ENCODE measurements at regions not wholly inside any gene's neighbourhood (a gene's known extent, or its start where the extent isn't known, plus 50 kb on each side); places are given as distances from the start of the nearest gene placed in this dataset.

DNA sequence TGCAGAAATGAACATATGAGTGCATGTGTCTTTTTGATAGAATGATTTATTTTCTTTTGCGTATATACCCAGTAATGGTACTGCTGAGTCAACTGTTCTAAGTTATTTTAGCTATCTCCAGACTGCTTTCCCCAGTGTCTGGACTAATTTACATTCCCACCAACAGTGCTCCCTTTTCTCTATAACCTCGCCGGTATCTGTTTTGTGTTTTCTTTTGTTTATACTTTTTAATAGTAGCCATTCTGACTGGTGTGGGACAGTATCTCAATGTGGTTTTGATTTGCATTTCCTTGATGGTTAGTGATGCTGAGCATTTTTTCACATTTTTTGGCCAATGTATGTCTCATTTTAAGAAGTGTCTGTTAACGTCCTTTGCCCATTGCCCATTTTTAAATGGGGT, 218.6 kb upstream of the KCNIP4 start:
- H3K27ac ChIP-seq: no peak overlapping the region
- H3K4me3 ChIP-seq: no peak overlapping the region
- in situ Hi-C loops (cut with MboI; ENCODE audit: low pct_unique_long_range_greater_than_20kb in 2 of 9, low sequenced_read_pairs in 9 of 9, unreplicated experiment in 9 of 9): loop anchor here in 1 of 9 experiments (10.0 kb wide), 1 partner anchor 52 kb away; no protein-coding TSS in a partner anchor
- WGBS, 10 experiments: 16 to 100% (median 92%) methylated on average over 1 to 4 of the region's 4 CpGs; no CpG with 5 or more reads in 1 of the 10 experiments
- no peaks in the 10 kb centered on the region for H3K4me1 ChIP-seq (replicated peaks in 1 of 2)
- no peak for ATAC-seq (replicated peaks in 6 of 8)

DNA sequence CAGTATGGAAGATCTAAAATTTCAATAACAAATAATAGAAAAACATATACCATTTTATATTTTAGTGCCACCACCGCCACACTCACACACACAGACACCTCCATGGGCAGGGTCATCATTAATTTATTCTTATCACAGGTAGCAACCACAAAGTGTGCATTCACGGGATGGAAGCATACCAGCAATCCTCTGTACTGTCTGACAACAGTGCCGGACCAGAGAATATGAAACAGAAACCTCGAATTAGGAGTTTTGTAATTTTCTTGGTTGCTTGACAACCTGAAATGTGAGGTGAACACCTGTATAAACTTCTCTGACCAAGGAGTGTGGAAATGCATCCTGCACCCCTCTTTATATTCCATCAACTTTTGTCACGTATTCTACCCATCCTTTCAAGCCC, 213.9 kb upstream of the KCNIP4 start:
- 0 to 100% (median 82%) methylated on average over 2 to 5 of the region's 5 CpGs; no CpG with 5 or more reads in 1 of the 10 experiments for WGBS, 10 experiments

GRCh38 chr4:22130741-22131140, 182.2 kb upstream of the KCNIP4 start:
- peaks cover 0 to 5% of the 10 kb centered on the region in 2 donors for H3K4me1 ChIP-seq (replicated peaks in 1 of 2)
- no peak for ATAC-seq (replicated peaks in 6 of 8)
- in situ Hi-C loops (cut with MboI; ENCODE audit: low pct_unique_long_range_greater_than_20kb in 2 of 9, low sequenced_read_pairs in 9 of 9, unreplicated experiment in 9 of 9): no loop called here
- no peak overlapping the region for H3K27ac ChIP-seq
- H3K4me3 ChIP-seq: no peak overlapping the region
- 20 to 100% (median 78%) methylated on average over 1 to 3 of the region's 3 CpGs; no CpG with 5 or more reads in 1 of the 10 experiments for WGBS, 10 experiments

More for the DNA sequence above, 213.9 kb upstream of the KCNIP4 start:
- ATAC-seq (replicated peaks in 6 of 8): no peak
- H3K4me1 ChIP-seq (replicated peaks in 1 of 2): no peaks in the 10 kb centered on the region
- H3K27ac ChIP-seq: no peak overlapping the region
- no peak overlapping the region for H3K4me3 ChIP-seq
- in situ Hi-C loops (cut with MboI; ENCODE audit: low pct_unique_long_range_greater_than_20kb in 2 of 9, low sequenced_read_pairs in 9 of 9, unreplicated experiment in 9 of 9): loop anchor here in 1 of 9 experiments (10.0 kb wide), 1 partner anchor 48 kb away; no protein-coding TSS in a partner anchor

GRCh38 chr4:22129454-22130029, 181.0 kb upstream of the KCNIP4 start:
- peak in 4 of 8 experiments; percentile 8 to 59 (median 30) for ATAC-seq (replicated peaks in 6 of 8)
- 4 to 87% (median 31%) methylated on average over 1 to 9 of the region's 12 CpGs; no CpG with 5 or more reads in 1 of the 10 experiments for WGBS, 10 experiments
- no peak overlapping the region for H3K4me3 ChIP-seq
- peaks cover 0 to 5% of the 10 kb centered on the region in 2 donors for H3K4me1 ChIP-seq (replicated peaks in 1 of 2)
- H3K27ac ChIP-seq: no peak overlapping the region
- in situ Hi-C loops (cut with MboI; ENCODE audit: low pct_unique_long_range_greater_than_20kb in 2 of 9, low sequenced_read_pairs in 9 of 9, unreplicated experiment in 9 of 9): no loop called here

DNA sequence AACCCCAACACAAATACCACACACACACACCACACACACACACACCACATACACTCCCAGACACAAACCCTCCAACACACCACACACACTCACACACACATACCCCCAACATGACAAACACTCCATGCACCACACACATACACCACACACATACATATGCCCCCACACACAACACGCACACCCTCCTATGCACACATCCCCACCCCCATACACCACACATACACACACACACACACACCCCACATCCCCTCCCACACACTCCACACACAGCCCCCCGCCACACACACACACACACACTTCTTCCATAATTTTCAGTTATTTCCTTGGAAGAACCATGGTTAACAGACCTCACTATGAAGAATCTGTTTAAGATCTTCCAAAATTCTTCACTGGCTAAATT, 173.5 kb upstream of the KCNIP4 start:
- ATAC-seq (replicated peaks in 6 of 8): no peak
- in situ Hi-C loops (cut with MboI; ENCODE audit: low pct_unique_long_range_greater_than_20kb in 2 of 9, low sequenced_read_pairs in 9 of 9, unreplicated experiment in 9 of 9): no loop called here
- no peaks in the 10 kb centered on the region for H3K4me1 ChIP-seq (replicated peaks in 1 of 2)
- H3K27ac ChIP-seq: no peak overlapping the region
- whole genome bisulfite sequencing, 10 experiments: 83% methylated on average over 1 of the region's 2 CpGs; no CpG with 5 or more reads in 9 of the 10 experiments
- no peak overlapping the region for H3K4me3 ChIP-seq

GRCh38 chr4:22115262-22115661, 166.7 kb upstream of the KCNIP4 start:
- WGBS, 10 experiments: 33 to 100% (median 95%) methylated on average over 1 to 2 of the region's 2 CpGs; no CpG with 5 or more reads in 1 of the 10 experiments
- H3K27ac ChIP-seq: no peak overlapping the region
- in situ Hi-C loops (cut with MboI; ENCODE audit: low pct_unique_long_range_greater_than_20kb in 2 of 9, low sequenced_read_pairs in 9 of 9, unreplicated experiment in 9 of 9): loop anchor here in 1 of 9 experiments (10.0 kb wide), 1 partner anchor 50 kb away; no protein-coding TSS in a partner anchor
- no peaks in the 10 kb centered on the region for H3K4me1 ChIP-seq (replicated peaks in 1 of 2)
- ATAC-seq (replicated peaks in 6 of 8): no peak
- no peak overlapping the region for H3K4me3 ChIP-seq

- in situ Hi-C loops (cut with MboI; ENCODE audit: low pct_unique_long_range_greater_than_20kb in 2 of 9, low sequenced_read_pairs in 9 of 9, unreplicated experiment in 9 of 9): no loop called here
- Histone ChIP-seq H3K4me1 (replicated peaks in 1 of 2) (peaks cover 2 to 8% of the 10 kb centered on the region in 2 donors), H3K27ac (no peak overlapping the region), H3K4me3 (no peak overlapping the region)
- peak in 2 of 8 experiments; percentile 24 to 59 for ATAC-seq (replicated peaks in 6 of 8)
- 0 to 89% (median 25%) methylated on average over 1 to 2 of the region's 2 CpGs; no CpG with 5 or more reads in 1 of the 10 experiments for WGBS, 10 experiments
Measured at GRCh38 chr4:22103768-22104167, 155.2 kb upstream of the KCNIP4 start.

- no peak overlapping the region for H3K4me3 ChIP-seq
- in situ Hi-C loops (cut with MboI; ENCODE audit: low pct_unique_long_range_greater_than_20kb in 2 of 9, low sequenced_read_pairs in 9 of 9, unreplicated experiment in 9 of 9): no loop called here
- H3K27ac ChIP-seq: no peak overlapping the region
- 34 to 89% (median 80%) methylated on average over 1 to 2 of the region's 2 CpGs; no CpG with 5 or more reads in 3 of the 10 experiments for WGBS, 10 experiments
- peak in 1 of 8 experiments; percentile 32 for ATAC-seq (replicated peaks in 6 of 8)
- H3K4me1 ChIP-seq (replicated peaks in 1 of 2): peaks cover 8 to 16% of the 10 kb centered on the region in 2 donors
Measured at GRCh38 chr4:22099896-22100295, 151.3 kb upstream of the KCNIP4 start.

DNA sequence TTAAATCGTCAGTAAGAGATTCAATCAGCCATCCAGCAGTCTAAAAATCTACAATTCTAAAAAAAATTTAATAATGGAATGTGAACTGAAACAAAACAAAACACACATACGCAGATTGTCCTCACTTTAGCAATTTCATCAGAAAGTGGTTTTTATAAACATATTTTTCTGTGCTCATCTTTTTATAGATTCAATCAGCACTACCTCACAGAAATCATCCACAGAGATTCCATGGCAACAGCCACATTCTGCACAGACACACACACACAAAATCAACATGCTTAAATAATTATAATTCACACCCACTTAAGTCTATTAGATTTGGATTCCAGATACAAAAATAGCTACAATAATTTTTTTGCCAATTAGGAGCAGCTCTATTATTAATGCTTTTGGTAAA, 149.0 kb upstream of the KCNIP4 start:
- in situ Hi-C loops (cut with MboI; ENCODE audit: low pct_unique_long_range_greater_than_20kb in 2 of 9, low sequenced_read_pairs in 9 of 9, unreplicated experiment in 9 of 9): no loop called here
- ATAC-seq (replicated peaks in 6 of 8): peak in 2 of 8 experiments; percentile 46 to 54
- peaks cover 6 to 16% of the 10 kb centered on the region in 2 donors for H3K4me1 ChIP-seq (replicated peaks in 1 of 2)
- 12 to 100% (median 93%) methylated on average over 1 to 2 of the region's 2 CpGs for WGBS, 10 experiments
- H3K27ac ChIP-seq: no peak overlapping the region
- H3K4me3 ChIP-seq: no peak overlapping the region

- ATAC-seq (replicated peaks in 6 of 8): no peak
- Histone ChIP-seq H3K4me1 (replicated peaks in 1 of 2) (peaks cover 28 to 29% of the 10 kb centered on the region in 2 donors), H3K27ac (no peak overlapping the region), H3K4me3 (no peak overlapping the region)
- in situ Hi-C loops (cut with MboI; ENCODE audit: low pct_unique_long_range_greater_than_20kb in 2 of 9, low sequenced_read_pairs in 9 of 9, unreplicated experiment in 9 of 9): no loop called here
Measured at GRCh38 chr4:22094217-22094616, 145.6 kb upstream of the KCNIP4 start.

DNA sequence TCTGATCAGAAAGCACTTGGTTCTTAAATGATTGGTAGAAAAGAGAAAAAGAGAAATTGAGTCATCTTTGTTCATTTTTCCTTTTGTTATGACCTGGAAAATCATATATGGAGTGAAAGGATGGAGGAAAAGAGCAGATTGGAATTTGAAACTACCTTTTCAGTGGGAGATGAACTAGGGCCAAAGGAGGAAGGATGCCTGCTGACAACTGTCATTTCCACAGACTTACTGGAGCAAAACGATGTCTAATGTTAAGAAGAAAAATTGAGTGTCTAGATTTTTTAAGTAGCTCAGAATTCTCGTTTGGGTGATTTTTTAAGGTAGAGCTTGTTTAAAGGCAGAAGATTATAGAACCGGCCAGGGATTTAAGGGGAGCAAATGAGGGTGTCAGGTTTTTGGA, 144.6 kb upstream of the KCNIP4 start:
- peaks cover 27 to 28% of the 10 kb centered on the region in 2 donors for H3K4me1 ChIP-seq (replicated peaks in 1 of 2)
- in situ Hi-C loops (cut with MboI; ENCODE audit: low pct_unique_long_range_greater_than_20kb in 2 of 9, low sequenced_read_pairs in 9 of 9, unreplicated experiment in 9 of 9): no loop called here
- ATAC-seq (replicated peaks in 6 of 8): no peak
- H3K27ac ChIP-seq: no peak overlapping the region
- 34 to 100% (median 66%) methylated on average over 1 to 3 of the region's 3 CpGs for WGBS, 10 experiments
- H3K4me3 ChIP-seq: no peak overlapping the region

DNA sequence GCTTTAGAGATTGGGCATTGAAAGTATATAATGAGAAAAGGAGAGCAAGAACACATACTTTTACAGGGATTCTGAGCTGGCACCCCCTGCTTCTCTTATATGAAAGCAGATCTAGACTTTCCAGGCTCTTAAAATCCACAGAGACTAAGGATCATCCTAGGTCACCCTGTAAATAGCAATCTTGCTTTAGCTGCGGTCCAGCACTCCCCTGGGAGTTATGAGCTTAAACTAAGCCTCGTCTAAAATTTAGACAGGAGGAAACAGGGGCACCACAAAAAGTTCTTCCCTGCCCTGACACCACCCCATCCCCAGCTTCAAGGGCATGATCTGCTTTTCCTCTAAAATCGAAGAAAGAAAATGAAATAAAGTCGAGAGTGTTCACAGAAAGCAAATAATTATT, 143.3 kb upstream of the KCNIP4 start:
- no peak for ATAC-seq (replicated peaks in 6 of 8)
- in situ Hi-C loops (cut with MboI; ENCODE audit: low pct_unique_long_range_greater_than_20kb in 2 of 9, low sequenced_read_pairs in 9 of 9, unreplicated experiment in 9 of 9): no loop called here
- WGBS, 10 experiments: 17 to 71% (median 40%) methylated on average over 1 to 4 of the region's 4 CpGs; no CpG with 5 or more reads in 1 of the 10 experiments
- H3K27ac ChIP-seq: no peak overlapping the region
- peaks cover 19 to 23% of the 10 kb centered on the region in 2 donors for H3K4me1 ChIP-seq (replicated peaks in 1 of 2)
- H3K4me3 ChIP-seq: no peak overlapping the region

DNA sequence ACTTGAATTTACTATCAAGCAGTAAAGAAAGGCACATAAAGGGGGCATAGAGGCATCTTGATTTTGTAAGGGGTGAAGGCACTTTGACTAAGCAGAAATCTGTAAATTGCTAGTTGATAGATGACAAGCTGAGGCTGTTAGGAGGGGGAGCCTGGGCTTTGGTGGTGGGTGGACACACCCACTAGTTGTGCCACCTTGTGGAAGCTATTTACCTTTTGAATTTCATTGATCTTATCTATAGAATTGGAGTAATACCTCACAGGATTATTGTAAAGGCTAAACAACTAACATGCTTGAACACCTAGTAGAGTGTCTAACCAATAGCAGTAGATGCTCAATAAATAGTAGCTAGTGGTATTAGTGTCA, 142.8 kb upstream of the KCNIP4 start:
- Histone ChIP-seq H3K4me1 (replicated peaks in 1 of 2) (peaks cover 19 to 23% of the 10 kb centered on the region in 2 donors), H3K27ac (peak overlapping the region; percentile 52 to 73), H3K4me3 (no peak overlapping the region)
- peak; percentile 16 to 76 (median 60) for ATAC-seq (replicated peaks in 6 of 8)
- in situ Hi-C loops (cut with MboI; ENCODE audit: low pct_unique_long_range_greater_than_20kb in 2 of 9, low sequenced_read_pairs in 9 of 9, unreplicated experiment in 9 of 9): no loop called here

Data from motor neuron (in vitro differentiated cells).